Body of pancreas (tissue), 4 donors: ENCODE measurements at regions not wholly inside any gene's neighbourhood (a gene's known extent, or its start where the extent isn't known, plus 50 kb on each side); places are given as distances from the start of the nearest gene placed in this dataset.

Experiments used
- POLR2A ChIP-seq, 3 donors: fragments of 450-650 bp; IDR thresholded peaks; one replicate each; pipeline ENCODE4 v1.6.1; 2016; ENCODE audit warnings: antibody characterized with exemption in 3 of 3, mild to moderate bottlenecking in 2 of 3
- TF ChIP-seq, protein P1 (sequence below), 7 experiments: fragments of 450-650 bp in 4 of 7; fragments of 200-600 bp in 3 of 7; sonication (generic) in 3 of 7; IDR thresholded peaks; one replicate each; pipeline ENCODE4 v1.5.1; 2016 to 2019; ENCODE audit warnings: antibody characterized with exemption in 7 of 7

DNA sequence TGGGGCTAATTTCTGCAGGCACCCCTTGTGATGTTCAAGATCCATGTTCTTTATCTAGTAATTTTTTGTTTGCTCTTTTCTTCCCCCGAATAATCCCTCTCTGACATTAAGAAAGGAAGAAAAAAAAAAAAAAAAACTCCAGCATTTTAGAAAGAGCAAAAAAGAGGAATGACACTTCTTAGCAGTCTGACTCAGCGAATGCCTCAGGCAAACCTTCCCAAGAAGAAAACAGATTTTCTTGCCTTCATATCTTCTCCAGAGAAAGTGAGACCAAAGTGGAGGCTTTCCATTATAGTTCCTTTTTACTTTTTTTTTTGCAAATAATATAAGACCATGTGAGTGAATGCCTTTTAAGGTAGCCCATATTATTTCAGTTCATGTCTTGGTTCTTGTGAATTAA is 479.0 kb upstream of the SYT1 start:
- TF ChIP-seq, protein P1, sequence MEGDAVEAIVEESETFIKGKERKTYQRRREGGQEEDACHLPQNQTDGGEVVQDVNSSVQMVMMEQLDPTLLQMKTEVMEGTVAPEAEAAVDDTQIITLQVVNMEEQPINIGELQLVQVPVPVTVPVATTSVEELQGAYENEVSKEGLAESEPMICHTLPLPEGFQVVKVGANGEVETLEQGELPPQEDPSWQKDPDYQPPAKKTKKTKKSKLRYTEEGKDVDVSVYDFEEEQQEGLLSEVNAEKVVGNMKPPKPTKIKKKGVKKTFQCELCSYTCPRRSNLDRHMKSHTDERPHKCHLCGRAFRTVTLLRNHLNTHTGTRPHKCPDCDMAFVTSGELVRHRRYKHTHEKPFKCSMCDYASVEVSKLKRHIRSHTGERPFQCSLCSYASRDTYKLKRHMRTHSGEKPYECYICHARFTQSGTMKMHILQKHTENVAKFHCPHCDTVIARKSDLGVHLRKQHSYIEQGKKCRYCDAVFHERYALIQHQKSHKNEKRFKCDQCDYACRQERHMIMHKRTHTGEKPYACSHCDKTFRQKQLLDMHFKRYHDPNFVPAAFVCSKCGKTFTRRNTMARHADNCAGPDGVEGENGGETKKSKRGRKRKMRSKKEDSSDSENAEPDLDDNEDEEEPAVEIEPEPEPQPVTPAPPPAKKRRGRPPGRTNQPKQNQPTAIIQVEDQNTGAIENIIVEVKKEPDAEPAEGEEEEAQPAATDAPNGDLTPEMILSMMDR (IDR thresholded peaks at IDR 0.05) = no peak
- no peak for TF ChIP-seq POLR2A (IDR thresholded peaks at IDR 0.05)
